Caco-2 (cell line): ENCODE measurements at regions not wholly inside any gene's neighbourhood (a gene's known extent, or its start where the extent isn't known, plus 50 kb on each side); places are given as distances from the start of the nearest gene placed in this dataset.

Experiments
- BruUV-seq: library from RNA; stranded (reverse); fragments of 400-500 nt; replicated peaks from 2 replicates; lab custom pipeline; 2021; lab: Mats Ljungman, UMichigan
- CTCF ChIA-PET: fragments of 300-600 bp; sonication (Branson Sonifier 250); formaldehyde crosslinking; loops from one replicate; lab custom pipeline; 2022; ENCODE audit warnings: antibody characterized with exemption; lab: Charles Lee
- POLR2A ChIA-PET: fragments of 300-600 bp; sonication (Branson Sonifier 250); formaldehyde crosslinking; loops from one replicate; lab custom pipeline; 2022; ENCODE audit warnings: antibody characterized with exemption; lab: Charles Lee
- DNase-seq, 2 experiments: peaks; one replicate each; pipeline versions ENCODE4 v3.0.0 to v3.0.0-alpha.2; 2020 to 2022
- H3K27me3 ChIP-seq: replicated peaks from 2 replicates; pipeline ENCODE4 v1.6.0; 2011; ENCODE audit warnings: low read length; ENCODE audit not compliant: control insufficient read depth, insufficient read depth
- H3K36me3 ChIP-seq: 2 replicates; pipeline ENCODE4 v1.5.1; 2011; ENCODE audit warnings: low read length; ENCODE audit not compliant: control insufficient read depth, insufficient read depth
- H3K4me1 ChIP-seq: fragments of 250-450 bp; sonication (Bioruptor Pico); 2 replicates; pipeline ENCODE4 v1.5.1; 2020; ENCODE audit warnings: mild to moderate bottlenecking
- H3K4me3 ChIP-seq: 2 replicates; pipeline ENCODE4 v1.5.1; 2011; ENCODE audit warnings: low read depth, mild to moderate bottlenecking, control low read depth, low read length
- H3K9me3 ChIP-seq: fragments of 250-450 bp; sonication (Bioruptor Pico); 2 replicates; pipeline ENCODE4 v1.5.1; 2020; ENCODE audit warnings: mild to moderate bottlenecking, moderate library complexity
- H3K27ac Mint-ChIP-seq: one replicate; pipeline ENCODE4 v1.8.0; 2022; ENCODE audit warnings: mixed read lengths; ENCODE audit not compliant: unreplicated experiment
- H3K27me3 Mint-ChIP-seq: one replicate; pipeline ENCODE4 v1.8.0; 2022; ENCODE audit warnings: mixed read lengths; ENCODE audit not compliant: insufficient read depth, unreplicated experiment
- H3K36me3 Mint-ChIP-seq: one replicate; pipeline ENCODE4 v1.8.0; 2022; ENCODE audit warnings: mild to moderate bottlenecking, mixed read lengths; ENCODE audit not compliant: insufficient read depth, unreplicated experiment
- H3K4me1 Mint-ChIP-seq: one replicate; pipeline ENCODE4 v1.8.0; 2022; ENCODE audit warnings: low read depth, mixed read lengths; ENCODE audit not compliant: unreplicated experiment
- H3K4me3 Mint-ChIP-seq: one replicate; pipeline ENCODE4 v1.8.0; 2022; ENCODE audit warnings: mild to moderate bottlenecking, moderate library complexity, mixed read lengths; ENCODE audit not compliant: unreplicated experiment
- H3K9me3 Mint-ChIP-seq: one replicate; pipeline ENCODE4 v1.8.0; 2022; ENCODE audit warnings: mixed read lengths; ENCODE audit not compliant: unreplicated experiment
- CTCF ChIP-seq, 2 experiments: fragments of 200-600 bp in 1 of 2; IDR thresholded peaks; 1 replicate in 1 of 2; 2 replicates in 1 of 2; pipeline versions ENCODE4 v1.5.1 to v1.8.0; 2011 to 2022; ENCODE audit warnings: antibody characterized with exemption in 1 of 2, control low read depth in 1 of 2, inconsistent platforms in 1 of 2, low read depth in 1 of 2, low read length in 1 of 2, mild to moderate bottlenecking in 1 of 2, moderate library complexity in 1 of 2; ENCODE audit not compliant: insufficient read depth in 1 of 2, severe bottlenecking in 1 of 2, unreplicated experiment in 1 of 2
- intact Hi-C: fragments of 100-400 bp; cut with micrococcal nuclease; formaldehyde crosslinking; loops from one replicate; pipeline ENCODE4 v1.10.0; 2022; ENCODE audit not compliant: unreplicated experiment

- Mint-ChIP-seq H3K27me3 (no peaks in the 10 kb centered on the region), H3K9me3 (no peaks in the 10 kb centered on the region), H3K27ac (no peak overlapping the region), H3K4me3 (no peak overlapping the region), H3K36me3 (no peaks in the 10 kb centered on the region), H3K4me1 (no peaks in the 10 kb centered on the region)
- H3K9me3 ChIP-seq = no peaks in the 10 kb centered on the region
- H3K27me3 ChIP-seq = no peaks in the 10 kb centered on the region
- ChIA-PET CTCF (no interaction called here), POLR2A (no interaction called here)
- no peaks in the 10 kb centered on the region for H3K36me3 ChIP-seq
- H3K4me3 ChIP-seq = no peak overlapping the region
- no peaks in the 10 kb centered on the region for H3K4me1 ChIP-seq
- no peak for TF ChIP-seq CTCF (IDR thresholded peaks at IDR 0.05; ENCODE audit: insufficient read depth in 1 of 2, low read depth in 1 of 2, low read length in 1 of 2, severe bottlenecking in 1 of 2, unreplicated experiment in 1 of 2)
- no peak for DNase-seq
- no TSS peak for BruUV-seq
- intact Hi-C loops = loop anchor here (5.0 kb wide), 1 partner anchor 1475 kb away; no protein-coding TSS in a partner anchor
Observed at GRCh38 chr7:116332766-116333165, 122.4 kb downstream of the TES start.

GRCh38 chr7:116334555-116334954 lies 124.2 kb downstream of the TES start:
- no TSS peak for BruUV-seq
- intact Hi-C loops = loop anchor here (5.0 kb wide), 1 partner anchor 1477 kb away; no protein-coding TSS in a partner anchor
- Mint-ChIP-seq H3K27ac (no peak overlapping the region), H3K9me3 (no peaks in the 10 kb centered on the region), H3K36me3 (no peaks in the 10 kb centered on the region), H3K4me3 (no peak overlapping the region), H3K27me3 (no peaks in the 10 kb centered on the region), H3K4me1 (peaks cover under 1% of the 10 kb centered on the region)
- Histone ChIP-seq H3K4me3 (no peak overlapping the region), H3K9me3 (no peaks in the 10 kb centered on the region), H3K36me3 (no peaks in the 10 kb centered on the region), H3K4me1 (peaks cover 4% of the 10 kb centered on the region; the same call in 1 of the 2 replicates), H3K27me3 (no peaks in the 10 kb centered on the region)
- no peak for DNase-seq
- CTCF ChIA-PET = no interaction called here
- POLR2A ChIA-PET = no interaction called here
- TF ChIP-seq CTCF (IDR thresholded peaks at IDR 0.05; ENCODE audit: insufficient read depth in 1 of 2, low read depth in 1 of 2, low read length in 1 of 2, severe bottlenecking in 1 of 2, unreplicated experiment in 1 of 2) = no peak

DNA sequence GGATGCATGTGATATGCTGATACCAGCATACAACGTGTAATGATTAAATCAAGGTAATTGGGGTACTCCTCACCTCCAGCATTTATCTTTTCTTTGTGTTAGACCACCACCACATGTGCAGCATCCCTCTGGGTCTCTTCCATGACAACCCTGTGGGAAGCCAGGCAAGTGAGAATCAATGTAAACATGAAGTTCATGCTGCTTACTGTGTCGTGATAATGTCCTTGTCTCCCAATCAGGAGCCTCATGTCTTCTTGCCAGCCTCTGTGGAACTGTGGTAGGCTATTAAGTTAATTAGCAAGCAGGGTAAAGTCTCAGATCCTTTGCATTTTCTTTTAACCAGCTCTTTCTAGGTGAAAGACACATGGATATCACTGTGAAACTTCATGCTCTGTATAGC lies 126.7 kb downstream of the TES start:
- Mint-ChIP-seq H3K27me3 (no peaks in the 10 kb centered on the region), H3K4me1 (peaks cover 15% of the 10 kb centered on the region), H3K36me3 (no peaks in the 10 kb centered on the region), H3K9me3 (no peaks in the 10 kb centered on the region), H3K4me3 (no peak overlapping the region), H3K27ac (no peak overlapping the region)
- no peaks in the 10 kb centered on the region for H3K36me3 ChIP-seq
- DNase-seq = no peak
- ChIA-PET POLR2A (no interaction called here), CTCF (no interaction called here)
- intact Hi-C loops = loop anchor here (5.0 kb wide), 1 partner anchor 65 kb away; no protein-coding TSS in a partner anchor
- no peak overlapping the region for H3K4me3 ChIP-seq
- TF ChIP-seq CTCF (IDR thresholded peaks at IDR 0.05; ENCODE audit: insufficient read depth in 1 of 2, low read depth in 1 of 2, low read length in 1 of 2, severe bottlenecking in 1 of 2, unreplicated experiment in 1 of 2) = no peak
- no peaks in the 10 kb centered on the region for H3K9me3 ChIP-seq
- H3K4me1 ChIP-seq = peaks cover 16% of the 10 kb centered on the region
- no peaks in the 10 kb centered on the region for H3K27me3 ChIP-seq
- BruUV-seq = no TSS peak
